ENCODE measurements at regions not wholly inside any gene's neighbourhood (a gene's known extent, or its start where the extent isn't known, plus 50 kb on each side); places are given as distances from the start of the nearest gene placed in this dataset.
"Not testable (repeated sequence)": the region's sequence is repeated elsewhere in the genome, so short reads cannot be mapped to it uniquely, and the experiment has no call there.

- TF ChIP-seq CTCF (IDR thresholded peaks at IDR 0.05; ENCODE audit: extremely low read depth, missing control alignments): no peak
- DNase-seq (ENCODE audit: low spot score): no peak
These were observed 129.0 kb upstream of the SRSF6 start for GRCh38 chr20:43328697-43329096.

- not testable (repeated sequence) for DNase-seq (ENCODE audit: low spot score)
These were observed 130.5 kb upstream of the SRSF6 start for GRCh38 chr20:43327234-43327633.

DNA sequence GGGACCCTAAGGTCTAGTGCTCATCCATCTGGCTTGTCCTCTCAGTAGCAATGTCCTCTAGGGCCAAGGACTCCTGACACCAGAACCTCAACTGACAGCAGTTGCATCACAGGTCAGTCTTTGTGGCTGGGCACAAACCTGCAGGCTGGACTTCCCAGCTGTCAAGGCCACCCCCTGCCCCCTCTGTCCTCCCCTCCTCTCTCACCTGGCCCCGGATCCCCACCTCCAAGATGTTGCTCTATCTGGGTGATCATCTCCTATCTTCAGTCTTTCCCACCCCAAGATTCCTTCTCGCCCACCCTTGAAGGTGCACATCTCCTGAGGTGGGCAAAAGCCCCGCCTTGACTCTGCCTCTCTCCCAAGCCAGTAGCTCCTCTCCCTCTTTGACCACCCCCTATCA lies 131.8 kb upstream of the SRSF6 start:
- no peak for TF ChIP-seq CTCF (IDR thresholded peaks at IDR 0.05; ENCODE audit: extremely low read depth, missing control alignments)
- DNase-seq (ENCODE audit: low spot score): no peak

DNA sequence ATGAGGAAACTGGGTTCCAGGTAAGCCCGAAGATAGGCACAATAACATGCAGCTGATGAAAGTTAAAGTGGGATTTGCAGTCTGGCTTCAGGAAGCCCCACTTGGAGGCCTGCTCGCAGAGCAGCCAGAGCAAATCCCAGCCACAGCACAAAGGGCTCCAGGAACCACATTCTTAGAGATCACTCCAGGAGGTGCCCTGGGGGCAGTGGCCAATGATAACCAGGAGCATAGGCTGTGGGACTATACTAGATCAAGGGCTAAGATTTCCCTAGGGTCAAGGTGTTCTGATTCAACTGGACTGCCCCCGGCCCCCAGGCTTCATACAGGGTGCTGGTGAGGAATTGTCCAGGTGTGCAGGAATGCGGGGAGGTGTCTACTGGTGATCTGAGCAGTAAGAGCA lies 133.9 kb upstream of the PTPRT start:
- DNase-seq (ENCODE audit: low spot score): no peak
- no peak for TF ChIP-seq CTCF (IDR thresholded peaks at IDR 0.05; ENCODE audit: extremely low read depth, missing control alignments)

DNA sequence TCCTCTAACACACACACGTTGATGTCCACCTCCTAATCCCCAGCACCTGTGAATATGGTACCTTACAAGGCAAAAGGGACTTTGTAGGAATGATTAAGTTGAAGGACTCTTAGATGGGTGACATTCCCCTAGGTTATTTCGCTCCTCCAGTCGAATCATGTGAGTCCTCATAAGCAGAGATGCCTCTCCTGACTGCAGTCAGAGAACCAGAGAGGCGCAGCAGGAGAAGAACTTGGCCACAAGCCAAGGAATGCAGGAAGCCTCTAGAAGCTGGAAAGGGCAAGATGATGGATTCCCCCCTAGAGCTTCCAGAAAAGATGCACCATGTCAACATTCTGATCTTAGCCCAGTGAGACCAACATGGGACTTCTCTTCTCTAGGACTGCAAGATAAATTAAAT lies 133.1 kb upstream of the PTPRT start:
- TF ChIP-seq CTCF (IDR thresholded peaks at IDR 0.05; ENCODE audit: extremely low read depth, missing control alignments): no peak
- no peak for DNase-seq (ENCODE audit: low spot score)

DNA sequence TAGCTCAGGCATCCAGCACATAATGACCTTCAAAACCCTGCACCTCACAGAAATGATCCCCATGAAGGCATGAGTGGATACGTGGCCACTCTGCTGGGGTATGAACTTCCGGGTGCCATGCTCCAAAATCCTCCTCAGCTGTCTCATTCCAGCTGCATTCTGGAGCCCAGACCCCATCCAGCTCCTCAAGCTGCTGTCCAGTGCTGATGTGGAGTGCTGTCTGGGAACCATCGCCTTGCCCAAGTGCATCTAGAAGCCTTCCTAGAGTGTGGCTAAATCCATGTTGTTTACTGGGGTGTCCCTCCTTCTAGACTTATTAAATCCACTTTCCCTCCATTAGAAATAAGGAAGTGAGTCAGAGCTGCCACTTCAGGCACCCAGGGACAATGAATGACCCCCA lies 130.8 kb upstream of the PTPRT start:
- TF ChIP-seq CTCF (IDR thresholded peaks at IDR 0.05; ENCODE audit: extremely low read depth, missing control alignments): no peak
- no peak for DNase-seq (ENCODE audit: low spot score)

DNA sequence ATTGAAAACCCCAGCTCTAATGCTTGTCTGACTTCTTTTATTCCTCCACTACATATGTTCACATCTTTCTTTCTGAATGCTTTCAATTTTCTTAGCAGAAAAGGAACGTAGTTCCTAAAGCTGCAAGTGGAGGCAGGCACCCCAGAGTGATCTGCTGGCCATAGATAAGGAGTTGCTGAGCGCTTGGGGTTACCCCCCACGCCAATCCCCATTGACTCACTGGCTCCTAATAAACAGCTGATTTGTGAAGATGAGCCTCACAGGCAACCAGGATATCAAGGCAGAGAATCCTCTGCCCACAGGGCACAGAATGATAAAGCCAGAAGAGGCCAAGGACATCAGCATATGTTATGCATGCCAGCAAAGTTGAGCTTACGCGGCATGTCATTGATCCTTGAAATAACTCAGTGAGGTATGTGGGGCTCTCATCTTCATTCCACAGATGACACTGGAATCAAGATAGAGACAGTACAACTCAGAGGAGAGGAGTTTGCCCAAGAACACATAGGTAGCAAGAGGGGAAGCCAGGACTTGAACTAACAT lies 129.1 kb upstream of the PTPRT start:
- no peak for TF ChIP-seq CTCF (IDR thresholded peaks at IDR 0.05; ENCODE audit: extremely low read depth, missing control alignments)
- no peak for DNase-seq (ENCODE audit: low spot score)

DNA sequence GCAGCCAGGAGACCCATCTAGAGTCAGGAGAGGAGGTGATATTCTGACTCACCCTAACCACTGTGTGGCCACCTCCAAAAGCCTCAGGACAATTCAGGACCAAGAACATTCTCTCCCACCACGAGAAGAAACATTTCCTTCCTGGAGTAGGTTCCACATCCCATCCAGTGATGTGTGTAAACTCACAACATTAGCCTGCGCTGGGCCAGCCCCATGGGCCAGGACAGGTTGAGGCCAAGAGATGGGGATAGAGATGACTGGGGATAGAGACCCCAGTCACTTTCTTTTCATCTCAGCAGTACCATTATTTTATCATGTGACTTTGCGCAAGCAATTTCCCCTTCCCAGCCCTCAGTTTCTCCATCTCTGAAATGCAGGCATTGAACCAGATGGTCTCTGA lies 126.6 kb upstream of the PTPRT start:
- no peak for DNase-seq (ENCODE audit: low spot score)
- no peak for TF ChIP-seq CTCF (IDR thresholded peaks at IDR 0.05; ENCODE audit: extremely low read depth, missing control alignments)
